ENCODE measurements at regions not wholly inside any gene's neighbourhood (a gene's known extent, or its start where the extent isn't known, plus 50 kb on each side); places are given as distances from the start of the nearest gene placed in this dataset.

GRCh38 chr15:86014016-86014415, 65.7 kb upstream of the AGBL1 start:
- TF ChIP-seq, protein P1, sequence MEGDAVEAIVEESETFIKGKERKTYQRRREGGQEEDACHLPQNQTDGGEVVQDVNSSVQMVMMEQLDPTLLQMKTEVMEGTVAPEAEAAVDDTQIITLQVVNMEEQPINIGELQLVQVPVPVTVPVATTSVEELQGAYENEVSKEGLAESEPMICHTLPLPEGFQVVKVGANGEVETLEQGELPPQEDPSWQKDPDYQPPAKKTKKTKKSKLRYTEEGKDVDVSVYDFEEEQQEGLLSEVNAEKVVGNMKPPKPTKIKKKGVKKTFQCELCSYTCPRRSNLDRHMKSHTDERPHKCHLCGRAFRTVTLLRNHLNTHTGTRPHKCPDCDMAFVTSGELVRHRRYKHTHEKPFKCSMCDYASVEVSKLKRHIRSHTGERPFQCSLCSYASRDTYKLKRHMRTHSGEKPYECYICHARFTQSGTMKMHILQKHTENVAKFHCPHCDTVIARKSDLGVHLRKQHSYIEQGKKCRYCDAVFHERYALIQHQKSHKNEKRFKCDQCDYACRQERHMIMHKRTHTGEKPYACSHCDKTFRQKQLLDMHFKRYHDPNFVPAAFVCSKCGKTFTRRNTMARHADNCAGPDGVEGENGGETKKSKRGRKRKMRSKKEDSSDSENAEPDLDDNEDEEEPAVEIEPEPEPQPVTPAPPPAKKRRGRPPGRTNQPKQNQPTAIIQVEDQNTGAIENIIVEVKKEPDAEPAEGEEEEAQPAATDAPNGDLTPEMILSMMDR (IDR thresholded peaks at IDR 0.05; ENCODE audit: unreplicated experiment): no peak
- Mint-ChIP-seq H3K4me3 (ENCODE audit: low read depth) (no peak overlapping the region), H3K36me3 (ENCODE audit: insufficient read depth) (no peaks in the 10 kb centered on the region), H3K9me3 (ENCODE audit: low read depth) (no peaks in the 10 kb centered on the region), H3K27ac (peak overlapping the region; percentile 23), H3K27me3 (peaks cover 17% of the 10 kb centered on the region), H3K4me1 (ENCODE audit: low read depth) (peaks cover 19% of the 10 kb centered on the region)
- no peak for DNase-seq (ENCODE audit: low spot score, unreplicated experiment)

GRCh38 chr15:86016750-86017149, 62.9 kb upstream of the AGBL1 start:
- TF ChIP-seq, protein P1 (IDR thresholded peaks at IDR 0.05; ENCODE audit: unreplicated experiment): no peak
- no peaks in the 10 kb centered on the region for H3K36me3 Mint-ChIP-seq (ENCODE audit: insufficient read depth)
- DNase-seq (ENCODE audit: low spot score, unreplicated experiment): no peak
- peaks cover 29% of the 10 kb centered on the region for H3K4me1 Mint-ChIP-seq (ENCODE audit: low read depth)
- H3K9me3 Mint-ChIP-seq (ENCODE audit: low read depth): no peaks in the 10 kb centered on the region
- peaks cover 13% of the 10 kb centered on the region for H3K27me3 Mint-ChIP-seq
- no peak overlapping the region for H3K27ac Mint-ChIP-seq
- H3K4me3 Mint-ChIP-seq (ENCODE audit: low read depth): no peak overlapping the region

GRCh38 chr15:86018679-86019078, 61.0 kb upstream of the AGBL1 start:
- TF ChIP-seq, protein P1 (IDR thresholded peaks at IDR 0.05; ENCODE audit: unreplicated experiment): no peak
- H3K27ac Mint-ChIP-seq: no peak overlapping the region
- H3K4me3 Mint-ChIP-seq (ENCODE audit: low read depth): no peak overlapping the region
- DNase-seq (ENCODE audit: low spot score, unreplicated experiment): no peak
- H3K27me3 Mint-ChIP-seq: peaks cover 7% of the 10 kb centered on the region
- no peaks in the 10 kb centered on the region for H3K36me3 Mint-ChIP-seq (ENCODE audit: insufficient read depth)
- H3K9me3 Mint-ChIP-seq (ENCODE audit: low read depth): no peaks in the 10 kb centered on the region
- H3K4me1 Mint-ChIP-seq (ENCODE audit: low read depth): peaks cover 29% of the 10 kb centered on the region

DNA sequence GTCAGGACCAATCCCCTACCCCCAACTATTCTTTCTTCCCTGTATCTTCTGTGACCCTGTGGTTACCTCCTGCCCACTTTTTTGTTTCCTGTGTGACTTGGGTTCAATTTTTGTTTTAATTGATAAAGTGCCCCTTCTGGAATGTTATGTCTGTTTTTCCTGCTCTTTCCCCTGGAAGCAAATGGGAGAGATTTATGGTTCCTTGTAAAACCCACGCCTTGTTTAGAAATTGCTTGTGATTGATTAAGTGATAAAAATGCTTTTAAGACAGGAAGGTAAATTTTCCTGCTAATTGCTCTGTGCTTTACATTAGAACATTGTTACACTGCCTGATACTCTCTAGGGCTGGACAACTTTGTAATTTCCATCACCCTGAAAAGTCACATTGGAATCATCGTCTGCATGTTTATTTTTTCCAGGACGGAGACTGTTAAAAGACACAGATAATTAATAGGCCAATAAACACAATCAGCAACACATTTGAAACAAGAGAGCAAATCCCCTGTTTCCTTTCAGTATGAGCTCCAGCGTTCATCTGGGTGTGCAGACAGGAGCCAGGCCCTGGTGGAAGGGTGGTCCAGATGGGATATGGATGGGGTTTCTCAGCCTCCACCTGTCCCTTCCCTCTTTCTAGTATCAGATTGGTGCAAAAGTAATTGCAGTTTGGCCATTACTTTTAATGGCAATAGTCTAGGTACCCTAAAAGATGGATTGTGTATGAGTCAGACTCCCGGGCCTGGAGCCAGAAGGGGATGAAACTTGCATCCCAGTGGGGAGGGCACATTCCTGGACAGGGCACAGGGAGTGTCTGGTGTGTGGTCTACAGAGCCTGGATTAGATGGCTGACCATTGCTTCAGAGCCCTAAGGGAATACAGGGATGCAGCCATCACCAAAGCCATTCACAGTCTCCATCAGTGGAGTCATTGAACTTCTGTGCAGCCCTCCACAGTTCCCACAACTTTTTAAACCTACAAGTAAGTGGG, 58.1 kb upstream of the AGBL1 start:
- Mint-ChIP-seq H3K36me3 (ENCODE audit: insufficient read depth) (no peaks in the 10 kb centered on the region), H3K4me3 (ENCODE audit: low read depth) (no peak overlapping the region), H3K4me1 (ENCODE audit: low read depth) (peaks cover 10% of the 10 kb centered on the region), H3K27me3 (peaks cover 8% of the 10 kb centered on the region), H3K27ac (no peak overlapping the region), H3K9me3 (ENCODE audit: low read depth) (no peaks in the 10 kb centered on the region)
- TF ChIP-seq, protein P1 (IDR thresholded peaks at IDR 0.05; ENCODE audit: unreplicated experiment): no peak
- DNase-seq (ENCODE audit: low spot score, unreplicated experiment): no peak

- no peak for DNase-seq (ENCODE audit: low spot score, unreplicated experiment)
- H3K4me1 Mint-ChIP-seq (ENCODE audit: low read depth): no peaks in the 10 kb centered on the region
- peaks cover 7% of the 10 kb centered on the region for H3K27me3 Mint-ChIP-seq
- no peak overlapping the region for H3K27ac Mint-ChIP-seq
- H3K36me3 Mint-ChIP-seq (ENCODE audit: insufficient read depth): no peaks in the 10 kb centered on the region
- TF ChIP-seq, protein P1 (IDR thresholded peaks at IDR 0.05; ENCODE audit: unreplicated experiment): no peak
- H3K9me3 Mint-ChIP-seq (ENCODE audit: low read depth): no peaks in the 10 kb centered on the region
- H3K4me3 Mint-ChIP-seq (ENCODE audit: low read depth): no peak overlapping the region
These were observed 50.7 kb upstream of the AGBL1 start for GRCh38 chr15:86028961-86029360.

All from progenitor cell of endocrine pancreas (in vitro differentiated cells).